Endothelial cell of umbilical vein (primary cell): ENCODE measurements at regions not wholly inside any gene's neighbourhood (a gene's known extent, or its start where the extent isn't known, plus 50 kb on each side); places are given as distances from the start of the nearest gene placed in this dataset.

Experiments
- BruUV-seq: library from RNA; stranded (reverse); fragments of 400-500 nt; replicated peaks from 2 replicates; lab custom pipeline; 2021; lab: Mats Ljungman, UMichigan
- CTCF ChIA-PET: fragments of 300-600, 350-600 bp; sonication (Branson Sonifier 250); formaldehyde crosslinking; loops from one replicate; lab custom pipeline; 2021; ENCODE audit warnings: antibody characterized with exemption, inconsistent platforms; lab: Charles Lee
- POLR2A ChIA-PET: fragments of 300-600, 350-600 bp; sonication (Branson Sonifier 250); formaldehyde crosslinking; loops from one replicate; lab custom pipeline; 2021; ENCODE audit warnings: antibody characterized with exemption, inconsistent platforms; lab: Charles Lee
- DNase-seq: peaks from one replicate; pipeline ENCODE4 v3.0.0-alpha.2; 2011; ENCODE audit warnings: low read depth, low spot score
- FAIRE-seq: peaks from 2 replicates; lab custom pipeline; 2011; peaks lifted over from hg19 to GRCh38; lab: Jason Lieb, UNC
- H2AFZ ChIP-seq: 2 replicates; pipeline ENCODE4 v1.6.0; 2012; ENCODE audit warnings: low read depth, low read length, control low read depth, inconsistent platforms
- H3K27ac ChIP-seq: 2 replicates; pipeline ENCODE4 v1.5.1; 2011; ENCODE audit warnings: low read depth, mild to moderate bottlenecking, control low read depth, low read length, moderate library complexity; ENCODE audit not compliant: insufficient read depth
- H3K27me3 ChIP-seq, 2 experiments: 2 replicates each; pipeline versions ENCODE4 v1.6.0 to v1.6.1; 2011; ENCODE audit warnings: low read length in 2 of 2, mixed read lengths in 1 of 2; ENCODE audit not compliant: control insufficient read depth in 2 of 2, insufficient read depth in 2 of 2
- H3K36me3 ChIP-seq, 2 experiments: 2 replicates in 1 of 2; 3 replicates in 1 of 2; pipeline ENCODE4 v1.5.1; 2011; ENCODE audit warnings: low read length in 2 of 2, mild to moderate bottlenecking in 1 of 2, moderate library complexity in 1 of 2; ENCODE audit not compliant: control insufficient read depth in 2 of 2, insufficient read depth in 2 of 2; ENCODE audit errors: extremely low read depth in 1 of 2
- H3K4me1 ChIP-seq: 3 replicates; pipeline ENCODE4 v1.5.1; 2011; ENCODE audit warnings: mild to moderate bottlenecking, low read length; ENCODE audit not compliant: control insufficient read depth, insufficient read depth; ENCODE audit errors: extremely low read depth
- H3K4me2 ChIP-seq: 2 replicates; pipeline ENCODE4 v1.6.1; 2011; ENCODE audit warnings: low read length, control low read depth, mixed read lengths; ENCODE audit not compliant: insufficient read depth
- H3K4me3 ChIP-seq, 3 experiments: fragments of 200-600 bp in 1 of 3; sonication (generic), shearing (Covaris generic) in 1 of 3; replicated peaks in 1 of 3; 2 replicates each; pipeline ENCODE4 v1.5.1; 2011 to 2016; ENCODE audit warnings: control low read depth in 3 of 3, low read length in 3 of 3, mild to moderate bottlenecking in 2 of 3, inconsistent platforms in 1 of 3, low read depth in 1 of 3, moderate library complexity in 1 of 3; ENCODE audit not compliant: insufficient read depth in 1 of 3
- H3K79me2 ChIP-seq: 2 replicates; pipeline ENCODE4 v1.6.0; 2012; ENCODE audit warnings: low read length, inconsistent platforms; ENCODE audit not compliant: control insufficient read depth, insufficient read depth
- H3K9ac ChIP-seq: replicated peaks from 2 replicates; pipeline ENCODE3; 2011; ENCODE audit warnings: low read length, control low read depth; ENCODE audit not compliant: insufficient read depth; ENCODE audit errors: extremely low read depth
- H3K9me1 ChIP-seq: replicated peaks from 3 replicates; pipeline ENCODE4 v1.6.0; 2011; ENCODE audit warnings: mild to moderate bottlenecking, low read length; ENCODE audit not compliant: control insufficient read depth, insufficient read depth; ENCODE audit errors: extremely low read depth
- H3K9me3 ChIP-seq: replicated peaks from 2 replicates; pipeline ENCODE4 v1.5.1; 2012; ENCODE audit warnings: low read length, inconsistent platforms; ENCODE audit not compliant: control insufficient read depth, insufficient read depth
- H4K20me1 ChIP-seq: replicated peaks from 2 replicates; pipeline ENCODE3; 2011; ENCODE audit warnings: mild to moderate bottlenecking, low read length; ENCODE audit not compliant: control insufficient read depth, insufficient read depth; ENCODE audit errors: extremely low read depth
- EZH2 ChIP-seq: IDR thresholded peaks from 2 replicates; pipeline ENCODE4 v1.6.1; 2012; ENCODE audit warnings: borderline replicate concordance, low read depth, mild to moderate bottlenecking, moderate library complexity, low read length, inconsistent platforms; ENCODE audit not compliant: severe bottlenecking
- FOS ChIP-seq: IDR thresholded peaks from 2 replicates; pipeline ENCODE4 v1.6.1; 2011; ENCODE audit warnings: mild to moderate bottlenecking, low read length, moderate library complexity, borderline replicate concordance; ENCODE audit not compliant: insufficient read depth
- JUN ChIP-seq: IDR thresholded peaks from 2 replicates; pipeline ENCODE4 v1.6.1; 2011; ENCODE audit warnings: borderline replicate concordance, low read depth; ENCODE audit not compliant: insufficient read length, insufficient read depth
- MAX ChIP-seq: IDR thresholded peaks from 2 replicates; pipeline ENCODE4 v1.6.1; 2011; ENCODE audit not compliant: insufficient read depth, insufficient read length
- MYC ChIP-seq: IDR thresholded peaks from one replicate; pipeline ENCODE4 v1.6.1; 2011; ENCODE audit warnings: mild to moderate bottlenecking, low read depth, low read length
- POLR2AphosphoS5 ChIP-seq: IDR thresholded peaks from 2 replicates; pipeline ENCODE4 v1.6.1; 2012; ENCODE audit warnings: low read depth, mild to moderate bottlenecking, control low read depth, low read length, moderate library complexity; ENCODE audit not compliant: insufficient read depth
- dilution Hi-C: fragments of 300-500 bp; cut with MboI; formaldehyde crosslinking; loops from one replicate; pipeline ENCODE4 v1.15.0; 2019; ENCODE audit warnings: low sequenced_read_pairs; ENCODE audit not compliant: extremely low pct_ligation_motif_present
- intact Hi-C: fragments of 100-400 bp; cut with micrococcal nuclease; formaldehyde crosslinking; loops from one replicate; pipeline ENCODE4 v1.10.0; 2022

GRCh38 chr11:43573873-43574272 is 106.7 kb upstream of the HSD17B12 start:
- Histone ChIP-seq H3K4me2 (no peak overlapping the region), H3K9ac (no peak overlapping the region), H3K4me1 (no peaks in the 10 kb centered on the region), H3K27me3 (peaks cover 75 to 76% of the 10 kb centered on the region in 2 experiments), H3K27ac (no peak overlapping the region), H2AFZ (no peak overlapping the region), H3K36me3 (no peaks in the 10 kb centered on the region), H3K79me2 (no peaks in the 10 kb centered on the region), H3K4me3 (no peak overlapping the region), H4K20me1 (no peaks in the 10 kb centered on the region), H3K9me3 (no peaks in the 10 kb centered on the region), H3K9me1 (no peaks in the 10 kb centered on the region)
- POLR2A ChIA-PET, result no interaction called here
- FAIRE-seq, result no peak
- dilution Hi-C loops, result no loop called here
- BruUV-seq, result no TSS peak
- intact Hi-C loops, result no loop called here
- no peak for DNase-seq
- CTCF ChIA-PET, result interaction anchor here (0.8 to 2.6 kb wide), 7 partner anchors 12 to 278 kb away, joined by 3 to 11 read pairs (median 3); no protein-coding TSS in a partner anchor
- TF ChIP-seq FOS (no peak), POLR2AphosphoS5 (no peak), MYC (no peak), JUN (no peak)

GRCh38 chr11:43574411-43574810 is 106.1 kb upstream of the HSD17B12 start:
- FAIRE-seq (no peak), DNase-seq (no peak)
- H3K4me1 ChIP-seq, result no peaks in the 10 kb centered on the region
- H3K9ac ChIP-seq, result no peak overlapping the region
- H3K79me2 ChIP-seq, result no peaks in the 10 kb centered on the region
- TF ChIP-seq MYC, result no peak
- TF ChIP-seq POLR2AphosphoS5, result no peak
- TF ChIP-seq EZH2, result no peak
- no peak for TF ChIP-seq MAX
- H3K9me3 ChIP-seq, result no peaks in the 10 kb centered on the region
- H3K9me1 ChIP-seq, result no peaks in the 10 kb centered on the region
- CTCF ChIA-PET, result interaction anchor here (0.8 to 2.6 kb wide), 6 partner anchors 13 to 277 kb away, joined by 3 to 11 read pairs (median 3); no protein-coding TSS in a partner anchor
- no peaks in the 10 kb centered on the region for H3K36me3 ChIP-seq
- H3K27ac ChIP-seq, result no peak overlapping the region
- BruUV-seq, result no TSS peak
- H4K20me1 ChIP-seq, result no peaks in the 10 kb centered on the region
- no peak overlapping the region for H2AFZ ChIP-seq
- dilution Hi-C loops (no loop called here), intact Hi-C loops (no loop called here)
- H3K4me3 ChIP-seq, result no peak overlapping the region
- H3K4me2 ChIP-seq, result no peak overlapping the region
- H3K27me3 ChIP-seq, result peaks cover 73 to 74% of the 10 kb centered on the region in 2 experiments
- POLR2A ChIA-PET, result no interaction called here
